ENCODE measurements at regions not wholly inside any gene's neighbourhood (a gene's known extent, or its start where the extent isn't known, plus 50 kb on each side); places are given as distances from the start of the nearest gene placed in this dataset.

- WGBS, 2 donors, result 57 to 71% methylated on average over 7 of the region's 7 CpGs
- TF ChIP-seq CTCF (IDR thresholded peaks at IDR 0.05; ENCODE audit: control extremely low read depth, extremely low read depth), result no peak
- H3K4me1 ChIP-seq (ENCODE audit: control insufficient read depth in 5 of 5, insufficient read depth in 5 of 5, low read length in 5 of 5), result peaks cover 7 to 40% (median 28%) of the 10 kb centered on the region in 5 donors
- no peaks in the 10 kb centered on the region for H3K27me3 ChIP-seq (ENCODE audit: control insufficient read depth in 3 of 3, insufficient read depth in 3 of 3, low read length in 2 of 3)
- H3K36me3 ChIP-seq (ENCODE audit: control insufficient read depth in 4 of 4, insufficient read depth in 4 of 4, low read length in 4 of 4), result no peaks in the 10 kb centered on the region
- H3K27ac ChIP-seq (ENCODE audit: low read depth in 1 of 2, low read length in 1 of 2), result peak overlapping the region; percentile 30 to 90
- DNase-seq (peak; percentile 82 to 88 (median 82)), ATAC-seq (ENCODE audit: insufficient read depth, low FRiP score) (no peak)
- H3K9ac ChIP-seq (ENCODE audit: insufficient read depth in 1 of 2, low read length in 2 of 2), result no peak overlapping the region
- no peak overlapping the region for H3K4me3 ChIP-seq
- no peaks in the 10 kb centered on the region for H3K9me3 ChIP-seq (ENCODE audit: control insufficient read depth in 4 of 4, insufficient read depth in 3 of 4, low read length in 3 of 4)
Measured at GRCh38 chr9:109912726-109913460, 132.9 kb downstream of the PALM2AKAP2 start.

- Histone ChIP-seq H3K27ac (ENCODE audit: low read depth in 1 of 2, low read length in 1 of 2) (peak overlapping the region; percentile 30 to 90), H3K27me3 (ENCODE audit: control insufficient read depth in 3 of 3, insufficient read depth in 3 of 3, low read length in 2 of 3) (no peaks in the 10 kb centered on the region), H3K4me1 (ENCODE audit: control insufficient read depth in 5 of 5, insufficient read depth in 5 of 5, low read length in 5 of 5) (peaks cover 9 to 46% (median 30%) of the 10 kb centered on the region in 5 donors), H3K4me3 (no peak overlapping the region), H3K36me3 (ENCODE audit: control insufficient read depth in 4 of 4, insufficient read depth in 4 of 4, low read length in 4 of 4) (no peaks in the 10 kb centered on the region), H3K9ac (ENCODE audit: insufficient read depth in 1 of 2, low read length in 2 of 2) (no peak overlapping the region), H3K9me3 (ENCODE audit: control insufficient read depth in 4 of 4, insufficient read depth in 3 of 4, low read length in 3 of 4) (no peaks in the 10 kb centered on the region)
- no peak for DNase-seq
- no peak for TF ChIP-seq CTCF (IDR thresholded peaks at IDR 0.05; ENCODE audit: control extremely low read depth, extremely low read depth)
- 64 to 68% methylated on average over 2 of the region's 2 CpGs for WGBS, 2 donors
- ATAC-seq (ENCODE audit: insufficient read depth, low FRiP score), result no peak
Measured at GRCh38 chr9:109913461-109913810, 133.4 kb downstream of the PALM2AKAP2 start.

- Histone ChIP-seq H3K4me3 (no peak overlapping the region), H3K4me1 (ENCODE audit: control insufficient read depth in 5 of 5, insufficient read depth in 5 of 5, low read length in 5 of 5) (peaks cover 14 to 47% (median 30%) of the 10 kb centered on the region in 5 donors), H3K27ac (ENCODE audit: low read depth in 1 of 2, low read length in 1 of 2) (peak overlapping the region in 1 of 2 donors; percentile 40), H3K9me3 (ENCODE audit: control insufficient read depth in 4 of 4, insufficient read depth in 3 of 4, low read length in 3 of 4) (no peaks in the 10 kb centered on the region), H3K27me3 (ENCODE audit: control insufficient read depth in 3 of 3, insufficient read depth in 3 of 3, low read length in 2 of 3) (no peaks in the 10 kb centered on the region), H3K36me3 (ENCODE audit: control insufficient read depth in 4 of 4, insufficient read depth in 4 of 4, low read length in 4 of 4) (no peaks in the 10 kb centered on the region), H3K9ac (ENCODE audit: insufficient read depth in 1 of 2, low read length in 2 of 2) (no peak overlapping the region)
- 81 to 86% methylated on average over 4 of the region's 4 CpGs for WGBS, 2 donors
- DNase-seq (peak in 1 of 3 donors; percentile 29), ATAC-seq (ENCODE audit: insufficient read depth, low FRiP score) (no peak)
- TF ChIP-seq CTCF (IDR thresholded peaks at IDR 0.05; ENCODE audit: control extremely low read depth, extremely low read depth), result no peak
Measured at GRCh38 chr9:109914280-109915027, 134.5 kb downstream of the PALM2AKAP2 start.

Measured in lung (tissue), 11 donors.